HG03280 (cell line): ENCODE measurements at regions not wholly inside any gene's neighbourhood (a gene's known extent, or its start where the extent isn't known, plus 50 kb on each side); places are given as distances from the start of the nearest gene placed in this dataset.
"Not testable (repeated sequence)": the region's sequence is repeated elsewhere in the genome, so short reads cannot be mapped to it uniquely, and the experiment has no call there.

ENCODE experiments used
- ATAC-seq: cut with Tn5 transposase; IDR thresholded peaks from one replicate; pipeline ENCODE4 v1.9.1; 2021; ENCODE audit warnings: mild to moderate bottlenecking, moderate library complexity; ENCODE audit not compliant: unreplicated experiment

DNA sequence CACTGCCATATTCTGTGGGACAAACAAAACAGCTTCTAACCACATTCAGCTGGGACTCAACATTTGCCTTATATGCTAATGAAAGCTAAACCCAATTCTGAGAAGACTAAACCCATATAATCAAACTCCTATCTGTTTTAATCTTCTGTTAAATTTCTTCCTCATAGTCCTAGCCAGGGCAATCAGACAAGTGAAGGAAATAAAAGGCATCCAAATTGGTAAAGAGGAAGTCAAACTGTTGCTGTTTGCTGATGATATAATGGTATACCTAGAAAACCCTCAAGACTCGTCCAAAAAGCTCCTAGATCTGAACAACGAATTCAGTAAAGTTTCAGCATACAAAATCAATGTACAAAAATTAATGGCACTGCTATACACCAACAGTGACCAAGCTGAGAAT is 157.1 kb downstream of the PHLDA1 start:
- ATAC-seq = no peak

DNA sequence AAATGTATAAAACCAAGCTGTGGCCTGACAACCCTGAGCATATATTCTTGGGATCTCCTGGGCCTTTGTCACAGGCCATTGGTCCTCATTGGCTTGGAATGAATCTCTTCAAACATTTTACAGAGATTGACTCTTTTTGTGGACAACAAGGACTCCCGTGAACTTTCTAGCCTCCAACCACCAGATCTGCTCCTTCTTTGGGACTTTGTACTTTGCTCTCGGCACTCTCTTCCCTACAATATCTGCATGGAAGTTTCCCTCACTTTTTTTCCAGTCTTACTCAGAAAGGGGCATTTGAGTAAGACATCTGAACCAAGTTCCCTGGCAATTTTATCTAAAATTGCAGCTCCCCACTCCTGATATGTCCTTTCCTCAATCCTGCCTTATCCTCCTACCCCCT is 158.8 kb downstream of the PHLDA1 start:
- ATAC-seq = no peak

- no peak for ATAC-seq
Observed at GRCh38 chr12:75870878-75871277, 160.7 kb downstream of the PHLDA1 start.

GRCh38 chr12:75868501-75868900 is 163.1 kb downstream of the PHLDA1 start:
- ATAC-seq = no peak

- ATAC-seq = no peak
Observed at GRCh38 chr12:75865315-75865714, 166.3 kb downstream of the PHLDA1 start.

- ATAC-seq = no peak
Observed at GRCh38 chr12:75864161-75864560, 167.4 kb downstream of the PHLDA1 start.

GRCh38 chr12:75863533-75863932 is 168.0 kb downstream of the PHLDA1 start:
- no peak for ATAC-seq

- ATAC-seq = no peak
Observed at GRCh38 chr12:75862692-75863471, 168.7 kb downstream of the PHLDA1 start.

DNA sequence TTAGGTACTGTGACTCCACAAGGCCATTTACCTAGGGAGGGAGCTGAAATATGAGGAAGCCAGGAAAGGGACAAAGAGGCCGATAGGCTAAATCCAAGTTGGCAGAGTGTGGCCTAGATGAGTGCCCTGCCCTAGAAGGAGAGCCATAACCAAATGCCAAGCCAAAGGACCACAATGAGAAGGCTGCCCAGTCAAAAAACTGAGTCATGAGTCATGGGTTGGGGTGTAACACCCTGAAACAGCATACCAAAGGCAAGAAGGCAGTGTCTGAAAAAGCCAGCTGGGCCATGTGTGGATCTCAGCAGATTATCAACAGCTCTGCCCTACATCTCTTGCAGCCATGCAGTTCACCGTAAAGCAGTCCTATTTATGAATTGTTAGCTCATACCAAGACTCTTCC is 171.7 kb downstream of the PHLDA1 start:
- ATAC-seq = no peak

DNA sequence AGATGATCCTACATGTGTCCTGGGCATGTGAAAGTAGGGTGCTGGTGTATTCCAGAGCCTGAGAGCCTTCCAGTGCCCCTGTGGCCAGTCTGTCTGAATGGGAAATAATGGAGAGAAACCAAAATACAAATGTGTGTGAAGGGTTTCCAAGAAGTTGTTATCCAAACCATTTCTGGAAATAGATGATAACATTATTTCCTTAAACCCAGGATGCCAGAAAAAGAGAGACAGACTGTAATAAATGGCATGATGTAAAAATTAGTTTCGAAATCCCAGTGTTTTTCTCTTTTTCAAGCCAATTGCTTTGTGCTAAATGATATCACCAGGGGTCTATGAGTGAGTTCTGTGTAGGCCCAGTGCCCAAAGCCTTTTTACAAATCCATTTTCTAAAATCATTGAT is 175.3 kb downstream of the PHLDA1 start:
- ATAC-seq = no peak

GRCh38 chr12:75855360-75855759 is 176.2 kb downstream of the PHLDA1 start:
- no peak for ATAC-seq

- ATAC-seq = no peak
Observed at GRCh38 chr12:75854681-75855309, 176.8 kb downstream of the PHLDA1 start.

GRCh38 chr12:75854137-75854536 is 177.4 kb downstream of the PHLDA1 start:
- not testable (repeated sequence) for ATAC-seq

DNA sequence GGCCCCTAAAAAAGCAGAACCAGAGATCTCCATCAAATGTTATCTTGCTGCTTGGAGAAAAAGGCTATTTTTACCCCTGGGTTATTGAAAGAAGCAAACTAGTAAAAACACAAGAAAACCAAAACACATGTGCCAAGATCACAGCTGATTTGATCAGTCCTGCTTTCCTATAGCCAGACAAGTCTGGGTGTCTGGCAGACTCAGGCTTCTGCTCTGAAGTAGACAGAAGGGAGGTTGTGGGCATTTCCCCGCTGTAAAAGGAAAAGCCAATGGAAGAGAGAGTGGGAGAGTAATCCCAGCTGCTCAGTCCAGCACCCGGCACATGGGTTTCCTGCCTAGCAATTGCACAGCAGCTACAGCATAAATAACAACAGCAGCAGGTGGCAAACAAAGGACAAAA is 177.9 kb downstream of the PHLDA1 start:
- no peak for ATAC-seq

- no peak for ATAC-seq
Observed at GRCh38 chr12:75852956-75853355, 178.6 kb downstream of the PHLDA1 start.

DNA sequence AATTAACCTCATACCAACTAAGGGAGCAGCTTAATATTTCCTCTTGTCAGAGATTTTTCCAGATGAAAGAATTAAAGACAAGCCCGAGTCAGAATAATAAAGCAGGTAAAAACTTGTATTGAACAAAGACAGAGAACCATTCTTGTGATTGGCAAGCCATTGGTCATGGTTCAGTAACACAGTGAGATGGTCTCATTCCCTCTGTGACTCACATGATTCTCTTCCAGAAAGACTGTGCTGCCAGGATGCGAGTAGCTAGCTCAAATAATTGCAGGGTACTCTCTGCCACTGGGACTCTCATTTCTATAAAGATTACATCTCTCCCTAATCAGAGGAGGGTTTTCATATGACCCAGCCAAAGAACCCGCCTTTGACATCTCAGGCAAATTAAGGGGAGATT is 179.4 kb downstream of the PHLDA1 start:
- no peak for ATAC-seq

- no peak for ATAC-seq
Observed at GRCh38 chr12:75850721-75851462, 180.7 kb downstream of the PHLDA1 start.

DNA sequence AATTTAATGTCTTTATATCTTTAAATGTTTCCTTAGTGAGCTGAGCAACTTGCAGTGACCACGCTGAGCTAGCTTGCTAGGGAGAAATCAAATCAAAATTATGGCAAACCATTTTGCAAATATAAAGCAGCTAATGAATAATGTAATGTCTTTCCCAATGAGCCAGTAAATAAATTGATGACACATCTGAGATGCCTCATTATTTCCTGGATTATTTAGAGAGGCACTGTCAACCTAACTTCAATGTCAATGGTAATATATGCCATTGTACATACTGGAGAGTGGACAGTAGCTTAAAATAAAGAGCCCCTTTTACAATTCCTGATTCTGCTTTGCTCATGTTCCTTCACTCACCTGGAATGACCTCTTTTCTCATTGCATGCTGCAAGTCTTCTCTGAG is 182.6 kb downstream of the PHLDA1 start:
- ATAC-seq = no peak

DNA sequence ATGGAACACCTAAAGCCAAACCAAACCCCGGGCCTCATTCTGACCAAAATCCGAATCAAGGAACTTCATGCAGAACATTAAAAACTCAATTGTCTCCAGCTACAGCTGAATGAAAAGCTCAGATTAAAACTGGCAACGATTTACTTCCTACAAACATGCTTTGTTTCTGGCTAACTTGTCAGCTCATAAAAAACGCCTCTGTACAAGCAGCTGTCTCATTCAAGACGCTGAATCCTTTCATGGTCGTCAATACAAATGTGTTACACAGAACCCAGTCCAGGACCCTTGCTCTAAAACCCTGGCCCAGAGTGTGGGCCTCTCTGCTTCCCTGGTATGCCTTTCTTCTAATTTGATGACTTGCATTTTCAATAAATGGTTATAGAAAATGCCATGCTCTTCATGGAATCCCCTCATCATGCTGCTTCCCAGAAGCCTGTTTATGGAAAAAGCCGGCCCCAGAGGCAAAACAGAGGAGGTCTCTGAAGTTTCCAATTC is 183.1 kb downstream of the PHLDA1 start:
- no peak for ATAC-seq

GRCh38 chr12:75846102-75846501 is 185.5 kb downstream of the PHLDA1 start:
- ATAC-seq = no peak

GRCh38 chr12:75844985-75845384 is 186.6 kb downstream of the PHLDA1 start:
- no peak for ATAC-seq
